ENCODE measurements at regions not wholly inside any gene's neighbourhood (a gene's known extent, or its start where the extent isn't known, plus 50 kb on each side); places are given as distances from the start of the nearest gene placed in this dataset.

GRCh38 chr6:156519940-156520339 is 257.2 kb upstream of the ARID1B start:
- no peak for DNase-seq (ENCODE audit: low read depth in 2 of 2)

DNA sequence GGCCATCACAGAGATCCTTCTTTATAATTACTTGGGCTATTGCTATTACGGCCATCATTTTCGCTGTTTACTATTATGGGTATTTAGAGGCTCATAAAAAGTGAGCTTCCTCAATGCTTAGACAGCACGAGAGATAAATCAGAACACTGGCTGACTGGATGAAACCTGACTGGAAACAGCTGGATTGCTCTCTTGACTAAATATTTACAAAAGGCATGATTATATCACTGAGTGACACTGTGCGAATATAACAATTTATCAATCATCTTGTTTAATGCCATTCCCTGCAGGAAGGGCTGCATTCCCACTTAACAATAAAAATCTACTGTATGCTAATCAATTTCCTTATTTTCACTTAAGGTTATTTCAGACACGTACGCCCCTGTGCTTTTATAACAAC is 260.1 kb upstream of the ARID1B start:
- no peak for DNase-seq (ENCODE audit: low read depth in 2 of 2)

DNA sequence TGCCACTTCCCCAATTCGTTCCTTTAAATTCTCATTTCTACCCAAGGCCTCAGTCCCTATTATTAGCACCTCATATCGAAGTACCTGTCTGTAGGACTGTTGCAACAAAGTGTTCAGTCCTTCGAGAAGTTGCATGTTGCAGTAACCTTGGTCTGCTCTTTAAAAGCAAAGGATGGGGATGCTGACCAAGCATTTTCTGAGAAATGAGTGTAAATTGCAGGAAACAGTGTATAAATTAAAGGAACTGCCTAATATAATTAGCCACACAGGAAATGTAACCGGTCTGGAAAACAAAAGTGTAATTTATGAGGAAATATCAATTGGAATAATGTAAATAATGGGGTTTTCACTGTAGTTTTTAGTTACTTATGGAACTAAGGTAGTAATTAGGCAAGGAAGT is 261.9 kb upstream of the ARID1B start:
- DNase-seq (ENCODE audit: low read depth in 2 of 2): no peak

DNA sequence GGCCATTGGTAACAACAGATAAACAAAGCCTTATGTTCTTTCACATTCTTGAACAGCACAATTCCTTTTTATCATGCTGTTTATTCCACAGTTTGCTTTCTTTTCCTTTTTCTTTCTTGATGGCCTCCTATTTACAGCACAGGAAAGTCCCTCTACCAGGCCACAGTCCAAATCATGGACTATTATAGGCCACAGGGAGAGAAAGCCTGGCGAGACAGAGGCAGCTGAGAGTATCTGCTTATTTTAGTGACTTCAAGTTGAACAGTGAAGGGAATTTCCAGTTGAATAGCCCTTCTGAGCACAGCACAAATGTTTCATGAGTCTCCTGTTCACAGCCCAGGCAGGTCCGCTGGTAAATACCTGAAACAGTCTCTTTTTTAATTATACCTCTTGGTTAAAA is 263.7 kb upstream of the ARID1B start:
- DNase-seq (ENCODE audit: low read depth in 2 of 2): no peak

GRCh38 chr6:156511570-156511969 is 265.6 kb upstream of the ARID1B start:
- no peak for DNase-seq (ENCODE audit: low read depth in 2 of 2)

DNA sequence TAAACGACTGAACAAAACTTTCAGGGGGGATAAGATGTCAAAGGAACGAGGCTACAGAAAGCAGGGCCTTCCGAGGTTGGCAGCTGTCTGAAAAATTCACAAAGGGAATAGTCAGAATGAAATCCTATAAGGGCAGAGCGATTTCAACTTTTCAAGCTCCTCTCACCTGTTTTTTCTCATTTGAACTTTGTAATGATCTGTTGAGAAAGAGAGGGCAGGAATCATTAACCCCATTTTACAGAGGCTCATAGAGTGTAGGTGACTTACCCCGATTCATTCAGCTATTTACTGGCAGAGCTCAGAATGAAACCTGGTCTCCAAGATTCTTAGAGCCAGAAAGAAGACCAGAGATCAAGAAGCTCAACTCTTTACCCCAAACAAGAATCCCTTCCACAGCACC is 266.1 kb upstream of the ARID1B start:
- DNase-seq (ENCODE audit: low read depth in 2 of 2): no peak

DNA sequence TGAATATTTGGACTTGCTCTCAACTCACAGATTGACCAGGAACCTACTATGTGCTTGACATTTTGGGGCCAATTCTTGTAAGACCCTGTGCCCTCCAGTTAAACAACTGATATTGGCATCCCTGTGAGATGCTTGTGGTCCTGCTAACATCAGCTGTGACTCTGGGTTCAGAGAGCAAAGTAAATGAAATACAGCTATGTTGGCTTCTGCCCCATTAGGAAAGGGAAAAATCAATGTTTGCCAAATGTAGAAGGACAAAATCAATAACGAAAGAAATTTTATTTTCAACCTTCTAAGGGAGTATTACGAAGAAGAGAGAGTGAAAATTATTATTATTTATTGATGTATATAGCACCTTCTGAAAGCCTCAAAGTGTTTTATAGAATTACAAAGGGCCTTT is 266.9 kb upstream of the ARID1B start:
- no peak for DNase-seq (ENCODE audit: low read depth in 2 of 2)

DNA sequence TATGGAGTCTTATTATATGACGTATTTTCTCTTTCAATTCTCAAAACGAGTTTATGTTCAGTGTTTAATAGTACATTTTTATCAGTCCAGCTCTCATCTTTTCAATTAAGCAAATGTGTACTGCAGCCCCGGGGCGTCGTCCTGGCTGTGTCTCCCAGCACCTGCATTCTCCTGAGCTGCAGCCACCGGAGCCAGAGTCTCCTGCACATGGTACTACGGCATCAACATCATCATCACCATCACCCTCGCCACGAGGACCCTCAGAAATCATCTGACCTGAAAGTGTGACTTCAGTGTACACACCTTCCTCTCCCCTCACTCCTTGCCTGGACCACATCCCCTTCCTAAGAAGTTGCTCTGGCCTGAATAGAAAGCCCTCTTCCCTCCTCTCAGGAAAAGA is 267.7 kb upstream of the ARID1B start:
- DNase-seq (ENCODE audit: low read depth in 2 of 2): no peak

DNA sequence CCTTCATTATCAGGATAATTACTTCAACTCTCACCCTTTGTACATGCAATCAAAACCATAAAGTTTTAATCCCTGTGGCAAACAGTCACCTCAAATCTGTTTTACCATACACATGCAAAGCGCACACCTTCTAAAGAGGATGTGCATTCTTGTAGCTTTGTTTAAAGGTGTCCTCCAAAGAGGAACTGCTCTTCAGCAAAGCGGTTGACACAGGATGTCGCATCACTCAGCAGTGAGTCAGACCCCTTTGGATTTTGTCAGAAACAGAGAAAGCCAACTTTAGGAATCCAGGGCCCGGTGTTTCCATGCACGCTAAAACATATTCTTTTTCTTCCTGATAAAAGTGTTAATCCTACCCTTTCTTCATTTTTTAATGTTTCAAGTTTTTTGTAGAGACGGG is 268.3 kb upstream of the ARID1B start:
- DNase-seq (ENCODE audit: low read depth in 2 of 2): no peak

GRCh38 chr6:156508126-156508525 is 269.1 kb upstream of the ARID1B start:
- DNase-seq (ENCODE audit: low read depth in 2 of 2): no peak

DNA sequence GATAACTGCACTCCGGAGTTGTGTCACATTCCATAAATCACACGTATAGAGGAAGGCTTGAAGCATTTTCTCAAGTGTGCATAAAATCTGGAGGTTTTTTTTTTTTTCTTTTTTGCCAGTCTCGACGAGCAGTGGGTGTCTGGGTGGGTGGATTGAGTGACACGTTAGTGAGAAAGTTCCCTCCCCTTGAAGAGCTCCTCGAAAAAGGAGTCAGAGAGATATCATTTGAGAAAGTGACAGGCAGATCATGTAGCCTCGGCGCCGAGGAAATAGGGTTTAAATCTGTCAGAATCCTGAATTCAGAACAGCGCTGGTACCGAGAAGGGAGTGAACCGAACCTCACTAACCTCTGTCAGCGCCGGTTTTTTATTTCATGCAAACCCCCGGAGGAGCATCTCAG is 269.5 kb upstream of the ARID1B start:
- no peak for DNase-seq (ENCODE audit: low read depth in 2 of 2)

DNA sequence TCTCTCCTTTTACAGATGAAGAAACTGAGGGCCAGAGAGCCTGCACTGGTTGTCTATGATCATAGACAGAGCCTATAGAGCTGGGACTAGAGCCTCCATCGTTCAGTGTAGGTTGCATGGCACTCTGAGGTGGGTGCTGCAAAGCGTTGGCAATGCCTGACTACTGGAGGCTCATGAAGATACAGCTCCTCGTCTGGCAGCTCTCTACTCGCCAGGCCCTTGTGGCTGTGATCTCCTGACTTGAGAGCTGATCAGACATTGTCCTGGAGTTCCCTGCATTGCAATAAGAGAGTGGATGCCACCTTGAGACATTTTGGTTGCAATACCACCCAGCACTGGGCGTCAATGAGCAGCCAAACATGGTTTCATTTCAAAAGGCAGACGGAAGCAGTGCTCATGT is 270.1 kb upstream of the ARID1B start:
- DNase-seq (ENCODE audit: low read depth in 2 of 2): no peak

DNA sequence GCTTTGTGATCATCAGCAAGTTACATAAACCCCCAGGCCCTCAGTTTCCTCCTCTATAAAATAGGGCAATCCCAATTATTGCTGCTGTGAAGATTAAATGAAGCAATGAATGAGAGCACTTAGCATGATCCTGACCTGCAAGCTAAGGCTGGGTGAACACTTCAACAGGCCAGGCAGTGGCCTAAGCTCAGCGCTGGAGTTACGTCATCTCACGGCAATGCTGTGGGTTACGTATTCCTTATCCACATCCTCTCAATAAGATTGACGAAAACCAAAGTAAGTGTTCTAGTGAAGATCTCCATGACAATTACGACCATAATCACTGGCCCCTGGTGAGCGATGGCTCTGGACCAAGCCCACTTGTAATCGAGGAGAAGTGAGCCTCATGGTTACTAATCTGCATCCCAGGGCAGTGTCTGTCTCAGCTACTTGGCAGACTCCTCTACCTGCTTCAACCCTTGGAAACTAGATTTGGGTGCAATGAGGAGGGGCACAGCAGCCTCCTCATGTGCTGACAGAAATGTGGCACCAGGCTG is 274.1 kb upstream of the ARID1B start:
- DNase-seq (ENCODE audit: low read depth in 2 of 2): no peak

DNA sequence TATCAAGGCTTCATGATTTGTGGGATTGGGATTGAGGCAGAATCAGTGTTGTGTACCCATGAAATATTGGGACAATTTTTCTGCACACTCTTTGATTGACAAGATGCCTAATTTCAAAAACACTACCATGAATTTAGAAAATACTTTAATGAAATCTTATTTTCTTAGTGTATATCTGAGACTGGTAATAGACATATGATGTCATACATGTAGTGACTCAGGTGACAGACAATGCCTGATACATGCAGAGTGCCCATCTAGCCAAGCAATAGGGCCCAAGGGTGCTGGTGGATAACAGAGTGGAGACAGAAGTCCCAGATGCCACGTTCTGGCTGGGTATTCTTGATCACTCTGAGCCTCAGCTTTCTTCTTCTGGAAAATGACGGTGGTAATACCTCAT is 279.6 kb upstream of the ARID1B start:
- DNase-seq (ENCODE audit: low read depth in 2 of 2): no peak

DNA sequence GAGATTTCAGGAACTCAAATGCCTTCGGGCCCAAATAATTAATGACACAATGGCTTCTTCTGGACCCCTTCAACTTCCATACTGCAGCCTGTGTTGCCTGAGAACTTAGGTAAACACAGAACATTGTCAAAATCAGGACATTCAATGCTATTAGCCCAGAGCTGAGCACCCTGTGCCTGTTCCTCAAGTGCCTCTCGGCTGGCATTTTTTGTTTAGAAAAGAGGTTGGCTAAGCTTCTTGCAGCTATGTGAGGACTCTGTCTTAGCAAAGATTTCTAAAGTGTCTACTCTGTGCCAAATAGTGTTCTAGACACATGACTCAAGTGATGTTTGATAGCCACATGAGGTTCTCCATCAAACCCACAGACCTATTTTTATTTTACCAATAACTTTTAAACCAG is 289.3 kb upstream of the ARID1B start:
- no peak for DNase-seq (ENCODE audit: low read depth in 2 of 2)

GRCh38 chr6:156485150-156485549 is 292.0 kb upstream of the ARID1B start:
- DNase-seq (ENCODE audit: low read depth in 2 of 2): no peak

- no peak for DNase-seq (ENCODE audit: low read depth in 2 of 2)
These were observed 302.6 kb upstream of the ARID1B start for GRCh38 chr6:156474507-156475120.

DNA sequence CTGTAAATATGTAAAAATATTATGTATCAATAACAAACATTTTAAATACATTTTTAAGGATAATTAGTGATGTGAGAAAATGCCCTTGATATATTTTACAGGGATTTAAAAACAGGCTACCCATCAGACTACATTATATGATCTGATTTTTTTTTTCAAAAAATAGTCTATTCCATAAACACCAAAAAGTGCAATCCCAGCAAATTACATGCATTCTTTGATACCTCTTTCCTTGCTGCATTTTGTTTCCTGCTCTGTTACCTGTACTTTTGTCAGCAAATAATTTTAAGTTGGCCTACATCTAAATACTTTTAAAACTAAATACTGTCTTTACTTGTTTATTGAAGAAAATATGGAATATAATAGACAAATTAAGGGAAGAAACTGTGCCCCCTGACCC is 306.2 kb upstream of the ARID1B start:
- no peak for DNase-seq (ENCODE audit: low read depth in 2 of 2)

GRCh38 chr6:156464100-156464878 is 312.9 kb upstream of the ARID1B start:
- DNase-seq (ENCODE audit: low read depth in 2 of 2): no peak

GRCh38 chr6:156461647-156462046 is 315.5 kb upstream of the ARID1B start:
- DNase-seq (ENCODE audit: low read depth in 2 of 2): no peak

GRCh38 chr6:156457601-156458000 is 319.6 kb upstream of the ARID1B start:
- DNase-seq (ENCODE audit: low read depth in 2 of 2): no peak

GRCh38 chr6:156455847-156456246 is 321.3 kb upstream of the ARID1B start:
- DNase-seq (ENCODE audit: low read depth in 2 of 2): no peak

- DNase-seq (ENCODE audit: low read depth in 2 of 2): no peak
These were observed 322.3 kb upstream of the ARID1B start for GRCh38 chr6:156454867-156455266.

DNA sequence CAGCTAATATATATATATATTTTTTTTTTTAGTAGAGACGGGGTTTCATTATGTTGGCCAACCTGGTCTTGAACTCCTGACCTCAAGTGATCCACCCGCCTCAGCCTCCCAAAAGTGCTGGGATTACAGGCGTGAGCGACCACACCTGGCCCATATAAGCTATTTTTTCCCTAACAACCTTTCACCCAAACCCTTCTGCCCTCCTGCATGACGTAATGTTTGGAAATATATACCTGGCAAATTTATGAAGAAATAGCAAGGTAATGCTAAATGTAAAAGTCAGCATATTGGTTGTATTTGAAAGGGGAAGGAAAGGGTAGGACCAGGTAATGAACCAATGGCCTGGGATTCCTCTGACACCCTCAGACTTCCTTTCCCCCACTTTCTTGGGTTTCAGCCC is 325.5 kb upstream of the ARID1B start:
- no peak for DNase-seq (ENCODE audit: low read depth in 2 of 2)

Data from fibroblast of skin of left biceps (primary cell).